ENCODE measurements at regions not wholly inside any gene's neighbourhood (a gene's known extent, or its start where the extent isn't known, plus 50 kb on each side); places are given as distances from the start of the nearest gene placed in this dataset.

GRCh38 chr5:1708592-1709141 is 91.0 kb downstream of the MRPL36 start:
- H3K27ac Mint-ChIP-seq = no peak overlapping the region
- no peak overlapping the region for H3K4me3 Mint-ChIP-seq
- DNase-seq (ENCODE audit: low spot score) = no peak
- no peaks in the 10 kb centered on the region for H3K9me3 Mint-ChIP-seq
- H3K27me3 Mint-ChIP-seq (ENCODE audit: insufficient read depth) = peaks cover 13% of the 10 kb centered on the region
- peaks cover 8% of the 10 kb centered on the region for H3K4me1 Mint-ChIP-seq (ENCODE audit: low read depth)
- H3K36me3 Mint-ChIP-seq (ENCODE audit: low read depth) = no peaks in the 10 kb centered on the region
- intact Hi-C loops (cut with micrococcal nuclease) = no loop called here

DNA sequence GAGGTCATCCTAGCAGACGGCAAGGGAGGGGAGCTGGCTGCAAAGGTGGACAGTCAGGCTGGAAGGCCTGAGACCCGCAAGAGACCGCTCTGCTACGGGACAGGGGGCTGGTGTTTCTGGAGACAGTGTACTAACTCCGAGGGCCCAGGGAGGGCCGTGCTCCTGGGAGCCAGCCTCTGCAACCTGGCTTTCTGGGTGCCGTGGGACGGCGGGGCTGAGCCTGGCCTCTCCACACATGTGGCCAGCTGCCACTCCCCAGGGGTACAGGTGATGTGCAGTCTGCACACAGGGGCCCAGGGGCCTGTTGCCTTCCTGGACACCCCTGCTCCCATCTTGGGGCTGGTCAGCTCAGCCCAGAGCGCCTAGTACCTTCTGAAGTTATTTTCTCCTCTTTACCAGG is 92.2 kb downstream of the MRPL36 start:
- Mint-ChIP-seq H3K4me3 (no peak overlapping the region), H3K27ac (no peak overlapping the region), H3K4me1 (ENCODE audit: low read depth) (peaks cover 8% of the 10 kb centered on the region), H3K27me3 (ENCODE audit: insufficient read depth) (peaks cover 13% of the 10 kb centered on the region), H3K9me3 (no peaks in the 10 kb centered on the region), H3K36me3 (ENCODE audit: low read depth) (no peaks in the 10 kb centered on the region)
- intact Hi-C loops (cut with micrococcal nuclease) = no loop called here
- DNase-seq (ENCODE audit: low spot score) = no peak

- intact Hi-C loops (cut with micrococcal nuclease) = no loop called here
- no peak for DNase-seq (ENCODE audit: low spot score)
- Mint-ChIP-seq H3K27me3 (ENCODE audit: insufficient read depth) (peaks cover 11% of the 10 kb centered on the region), H3K27ac (no peak overlapping the region), H3K4me1 (ENCODE audit: low read depth) (peaks cover 8% of the 10 kb centered on the region), H3K4me3 (no peak overlapping the region), H3K36me3 (ENCODE audit: low read depth) (no peaks in the 10 kb centered on the region), H3K9me3 (no peaks in the 10 kb centered on the region)
These were observed 93.2 kb downstream of the MRPL36 start for GRCh38 chr5:1706428-1706827.

DNA sequence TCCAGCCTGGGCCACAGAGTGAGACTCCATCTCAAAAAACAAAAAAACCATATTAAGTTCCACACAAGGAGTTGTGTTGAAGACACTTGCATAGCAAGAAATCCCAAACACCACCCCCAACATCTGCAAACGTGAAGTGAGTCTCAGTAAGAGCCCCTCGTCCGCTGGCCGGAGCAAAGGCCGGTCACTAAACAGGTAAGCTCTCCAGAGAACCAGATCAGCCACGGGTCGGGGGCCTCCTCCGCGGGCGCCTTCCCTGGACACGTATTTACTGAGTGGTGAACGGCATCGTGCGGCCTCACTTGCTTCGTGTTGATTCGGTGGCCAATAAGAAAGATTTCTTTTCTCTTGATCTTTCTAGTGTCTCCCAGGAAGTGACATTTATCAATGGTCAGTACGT is 93.6 kb downstream of the MRPL36 start:
- Mint-ChIP-seq H3K9me3 (no peaks in the 10 kb centered on the region), H3K27me3 (ENCODE audit: insufficient read depth) (peaks cover 11% of the 10 kb centered on the region), H3K27ac (no peak overlapping the region), H3K36me3 (ENCODE audit: low read depth) (no peaks in the 10 kb centered on the region), H3K4me3 (no peak overlapping the region), H3K4me1 (ENCODE audit: low read depth) (peaks cover 8% of the 10 kb centered on the region)
- intact Hi-C loops (cut with micrococcal nuclease) = no loop called here
- no peak for DNase-seq (ENCODE audit: low spot score)

GRCh38 chr5:1704676-1705075 is 95.0 kb downstream of the MRPL36 start:
- Mint-ChIP-seq H3K4me1 (ENCODE audit: low read depth) (peaks cover 10% of the 10 kb centered on the region), H3K27ac (no peak overlapping the region), H3K36me3 (ENCODE audit: low read depth) (no peaks in the 10 kb centered on the region), H3K4me3 (no peak overlapping the region), H3K9me3 (no peaks in the 10 kb centered on the region), H3K27me3 (ENCODE audit: insufficient read depth) (peaks cover 10% of the 10 kb centered on the region)
- no peak for DNase-seq (ENCODE audit: low spot score)
- intact Hi-C loops (cut with micrococcal nuclease) = no loop called here

DNA sequence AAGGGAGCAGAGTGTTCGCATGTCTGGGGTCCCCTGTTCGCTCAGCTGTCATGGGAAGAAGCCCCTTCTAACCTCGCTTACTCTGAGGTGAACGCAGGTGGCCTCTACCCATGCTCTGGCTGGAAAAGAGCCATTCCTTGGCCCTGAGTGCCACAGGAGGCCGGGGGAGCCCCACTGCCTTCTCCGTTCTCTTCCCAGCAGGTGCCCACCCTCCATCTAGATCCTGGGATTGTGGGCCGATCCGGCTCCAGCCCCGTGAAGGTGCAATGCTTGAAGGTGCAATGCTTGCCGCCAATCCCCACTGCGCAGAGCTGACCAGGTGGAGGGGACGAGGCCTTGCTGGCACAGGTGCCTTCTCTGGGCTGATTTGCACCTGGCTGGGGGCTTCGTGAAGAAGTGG is 95.4 kb downstream of the MRPL36 start:
- Mint-ChIP-seq H3K27ac (no peak overlapping the region), H3K27me3 (ENCODE audit: insufficient read depth) (peaks cover 6% of the 10 kb centered on the region), H3K4me3 (no peak overlapping the region), H3K4me1 (ENCODE audit: low read depth) (peaks cover 10% of the 10 kb centered on the region), H3K36me3 (ENCODE audit: low read depth) (no peaks in the 10 kb centered on the region), H3K9me3 (no peaks in the 10 kb centered on the region)
- no peak for DNase-seq (ENCODE audit: low spot score)
- intact Hi-C loops (cut with micrococcal nuclease) = no loop called here

- no peaks in the 10 kb centered on the region for H3K9me3 Mint-ChIP-seq
- peaks cover 6% of the 10 kb centered on the region for H3K27me3 Mint-ChIP-seq (ENCODE audit: insufficient read depth)
- H3K27ac Mint-ChIP-seq = no peak overlapping the region
- H3K4me3 Mint-ChIP-seq = no peak overlapping the region
- H3K36me3 Mint-ChIP-seq (ENCODE audit: low read depth) = no peaks in the 10 kb centered on the region
- intact Hi-C loops (cut with micrococcal nuclease) = no loop called here
- H3K4me1 Mint-ChIP-seq (ENCODE audit: low read depth) = peaks cover 15% of the 10 kb centered on the region
- DNase-seq (ENCODE audit: low spot score) = no peak
These were observed 96.1 kb downstream of the MRPL36 start for GRCh38 chr5:1703352-1704050.

DNA sequence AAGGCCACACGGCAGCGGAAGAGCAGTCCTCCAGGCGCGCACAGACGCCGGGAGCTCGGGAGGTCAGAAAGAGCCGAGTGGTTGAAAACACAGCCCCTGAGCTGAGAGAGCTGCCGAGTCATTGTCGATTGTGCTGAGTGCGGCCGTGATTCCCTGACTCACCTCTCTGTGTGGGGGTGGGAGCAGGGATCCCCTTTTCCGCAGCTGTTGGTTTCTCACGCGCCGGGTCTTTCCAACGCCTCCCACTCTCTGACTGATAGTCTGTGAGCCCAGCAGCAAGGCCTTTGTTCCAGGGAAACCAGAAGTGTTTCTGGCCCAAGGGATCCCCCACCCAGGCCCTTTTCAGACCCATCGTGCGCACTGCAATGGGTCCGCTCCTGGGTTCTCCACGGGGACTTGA is 97.3 kb downstream of the MRPL36 start:
- DNase-seq (ENCODE audit: low spot score) = no peak
- Mint-ChIP-seq H3K4me3 (no peak overlapping the region), H3K27ac (no peak overlapping the region), H3K36me3 (ENCODE audit: low read depth) (no peaks in the 10 kb centered on the region), H3K4me1 (ENCODE audit: low read depth) (peaks cover 18% of the 10 kb centered on the region), H3K9me3 (no peaks in the 10 kb centered on the region), H3K27me3 (ENCODE audit: insufficient read depth) (peaks cover 4% of the 10 kb centered on the region)
- intact Hi-C loops (cut with micrococcal nuclease) = no loop called here

DNA sequence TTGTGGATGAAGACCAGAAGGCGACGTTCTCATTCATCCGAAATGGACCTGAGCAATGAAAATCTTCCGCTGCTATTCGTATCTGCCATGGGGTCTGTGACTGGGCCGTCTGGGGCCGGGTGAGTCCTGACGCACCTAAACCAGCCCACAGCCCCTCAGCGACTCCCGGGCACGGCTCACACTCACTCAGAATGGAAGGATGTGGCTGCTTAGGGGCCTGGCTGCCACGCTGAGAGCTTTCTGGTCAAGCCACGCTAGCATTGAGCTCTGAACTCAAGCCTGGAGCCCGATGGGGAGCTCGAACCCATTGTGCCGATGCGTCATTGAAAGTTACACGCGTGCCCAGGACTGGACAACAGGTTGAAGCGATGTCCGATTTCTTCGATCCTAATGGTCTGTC is 97.8 kb downstream of the MRPL36 start:
- Mint-ChIP-seq H3K4me3 (no peak overlapping the region), H3K36me3 (ENCODE audit: low read depth) (no peaks in the 10 kb centered on the region), H3K27me3 (ENCODE audit: insufficient read depth) (peaks cover 4% of the 10 kb centered on the region), H3K27ac (no peak overlapping the region), H3K9me3 (no peaks in the 10 kb centered on the region), H3K4me1 (ENCODE audit: low read depth) (peaks cover 18% of the 10 kb centered on the region)
- no peak for DNase-seq (ENCODE audit: low spot score)
- intact Hi-C loops (cut with micrococcal nuclease) = no loop called here

DNA sequence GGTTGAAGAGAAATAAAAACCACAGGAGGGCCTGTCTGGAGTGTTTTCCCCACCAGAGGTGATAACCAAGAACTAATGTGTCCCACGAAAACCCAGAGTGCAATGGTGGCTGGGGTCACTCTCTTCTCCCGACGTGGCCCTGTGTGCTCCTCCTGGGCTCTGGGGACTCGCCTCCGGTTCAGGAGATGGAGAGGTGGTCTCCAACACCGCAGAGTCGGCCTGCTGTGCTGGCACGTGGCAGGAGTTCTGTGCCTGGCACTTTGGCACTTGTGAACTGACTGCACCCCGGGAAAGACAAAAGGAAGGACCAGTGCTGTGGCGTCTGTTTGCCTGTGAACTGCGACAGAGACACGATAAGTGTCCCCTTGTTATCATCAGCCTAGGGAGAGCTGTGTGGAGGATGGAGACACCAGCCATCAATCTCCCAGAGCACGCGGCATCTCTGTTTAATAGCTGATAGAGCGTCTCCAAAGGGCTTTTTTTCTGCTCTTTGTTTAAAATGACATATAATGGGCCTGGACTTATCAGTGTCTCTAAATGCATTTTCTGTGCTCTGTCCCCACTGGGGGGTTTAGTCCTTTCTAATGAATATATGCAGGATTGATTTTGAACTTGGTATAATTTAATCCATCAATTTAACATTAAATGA is 98.3 kb downstream of the MRPL36 start:
- Mint-ChIP-seq H3K27me3 (ENCODE audit: insufficient read depth) (peaks cover 4% of the 10 kb centered on the region), H3K4me3 (no peak overlapping the region), H3K36me3 (ENCODE audit: low read depth) (no peaks in the 10 kb centered on the region), H3K4me1 (ENCODE audit: low read depth) (peaks cover 18% of the 10 kb centered on the region), H3K27ac (no peak overlapping the region), H3K9me3 (no peaks in the 10 kb centered on the region)
- no peak for DNase-seq (ENCODE audit: low spot score)
- intact Hi-C loops (cut with micrococcal nuclease) = no loop called here

DNA sequence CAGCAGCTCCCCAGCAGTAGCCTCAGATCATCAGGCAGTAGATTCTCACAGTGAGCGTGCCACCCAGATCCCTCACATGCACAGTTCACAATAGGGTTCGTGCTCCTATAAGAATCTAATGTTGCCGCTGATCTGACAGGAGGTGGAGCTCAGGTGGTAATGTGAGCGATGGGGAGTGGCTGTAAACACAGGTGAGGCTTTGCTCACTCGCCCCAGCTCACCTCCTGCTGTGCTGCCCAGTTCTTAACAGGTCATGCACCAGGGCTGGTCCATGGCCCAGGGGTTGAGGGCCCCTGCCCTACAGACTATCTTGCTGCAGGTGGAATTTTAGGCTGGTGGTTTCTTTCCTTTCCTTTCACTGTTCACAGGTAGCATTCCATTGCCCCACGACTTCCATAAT is 100.2 kb downstream of the MRPL36 start:
- Mint-ChIP-seq H3K27ac (no peak overlapping the region), H3K36me3 (ENCODE audit: low read depth) (no peaks in the 10 kb centered on the region), H3K27me3 (ENCODE audit: insufficient read depth) (peaks cover 4% of the 10 kb centered on the region), H3K9me3 (no peaks in the 10 kb centered on the region), H3K4me3 (no peak overlapping the region), H3K4me1 (ENCODE audit: low read depth) (peaks cover 18% of the 10 kb centered on the region)
- DNase-seq (ENCODE audit: low spot score) = no peak
- intact Hi-C loops (cut with micrococcal nuclease) = loop anchor here (1.0 kb wide), 1 partner anchor 94 kb away; no protein-coding TSS in a partner anchor

DNA sequence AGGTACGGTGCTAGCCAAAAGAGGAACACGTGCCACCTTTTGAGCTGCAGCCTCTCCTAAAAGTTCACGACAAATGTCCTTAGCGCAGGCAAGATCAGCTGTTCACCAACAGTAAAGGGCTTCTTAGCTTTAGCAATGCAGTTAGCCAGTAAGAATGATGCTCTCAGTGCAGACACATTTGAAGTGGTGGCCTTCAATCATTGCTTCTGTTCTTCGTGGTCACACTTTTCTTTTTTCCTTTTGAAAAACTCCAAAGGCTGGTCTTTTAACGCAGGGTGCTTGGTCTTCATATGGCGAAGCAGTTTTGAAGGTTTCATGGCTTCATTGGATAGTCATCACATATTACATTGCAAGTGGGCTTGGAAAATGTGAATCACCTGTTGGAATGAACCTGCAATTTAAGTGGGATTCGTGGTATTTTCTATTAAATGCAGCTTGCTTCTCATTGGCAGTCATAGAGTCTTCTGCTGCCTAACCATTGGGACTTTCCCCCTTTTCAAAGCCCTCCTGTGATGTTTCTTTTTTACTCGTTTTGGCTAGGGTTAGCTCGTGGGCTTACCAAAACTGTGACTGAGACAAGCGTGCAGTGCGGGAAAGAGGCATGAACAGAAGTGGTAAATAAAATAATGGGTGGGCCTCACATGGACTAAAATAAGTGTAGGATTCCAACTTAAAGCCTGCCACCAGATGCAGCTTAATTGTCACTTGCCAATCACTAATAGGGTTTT is 100.9 kb downstream of the MRPL36 start:
- intact Hi-C loops (cut with micrococcal nuclease) = loop anchor here (1.0 kb wide), 1 partner anchor 95 kb away; no protein-coding TSS in a partner anchor
- Mint-ChIP-seq H3K36me3 (ENCODE audit: low read depth) (no peaks in the 10 kb centered on the region), H3K9me3 (no peaks in the 10 kb centered on the region), H3K4me3 (no peak overlapping the region), H3K27ac (no peak overlapping the region), H3K4me1 (ENCODE audit: low read depth) (peaks cover 18% of the 10 kb centered on the region), H3K27me3 (ENCODE audit: insufficient read depth) (peaks cover 4% of the 10 kb centered on the region)
- no peak for DNase-seq (ENCODE audit: low spot score)

- intact Hi-C loops (cut with micrococcal nuclease) = no loop called here
- peaks cover 12% of the 10 kb centered on the region for H3K27me3 Mint-ChIP-seq (ENCODE audit: insufficient read depth)
- DNase-seq (ENCODE audit: low spot score) = no peak
- no peaks in the 10 kb centered on the region for H3K4me1 Mint-ChIP-seq (ENCODE audit: low read depth)
- H3K9me3 Mint-ChIP-seq = no peaks in the 10 kb centered on the region
- H3K36me3 Mint-ChIP-seq (ENCODE audit: low read depth) = no peaks in the 10 kb centered on the region
- H3K27ac Mint-ChIP-seq = no peak overlapping the region
- no peak overlapping the region for H3K4me3 Mint-ChIP-seq
These were observed 107.3 kb downstream of the MRPL36 start for GRCh38 chr5:1692381-1692780.
